Astrocyte (in vitro differentiated cells and primary cell): ENCODE measurements at regions not wholly inside any gene's neighbourhood (a gene's known extent, or its start where the extent isn't known, plus 50 kb on each side); places are given as distances from the start of the nearest gene placed in this dataset.
"Not testable (repeated sequence)": the region's sequence is repeated elsewhere in the genome, so short reads cannot be mapped to it uniquely, and the experiment has no call there.

ENCODE experiments used
- CTCF ChIP-seq: IDR thresholded peaks from 2 replicates; pipeline ENCODE4 v1.5.1; 2011; ENCODE audit warnings: low read depth, mild to moderate bottlenecking, inconsistent platforms, low read length, moderate library complexity; ENCODE audit not compliant: insufficient read depth
- EZH2 ChIP-seq: IDR thresholded peaks from 2 replicates; pipeline ENCODE4 v1.6.1; 2012; ENCODE audit warnings: mild to moderate bottlenecking, low read length, inconsistent platforms; ENCODE audit not compliant: insufficient read depth

DNA sequence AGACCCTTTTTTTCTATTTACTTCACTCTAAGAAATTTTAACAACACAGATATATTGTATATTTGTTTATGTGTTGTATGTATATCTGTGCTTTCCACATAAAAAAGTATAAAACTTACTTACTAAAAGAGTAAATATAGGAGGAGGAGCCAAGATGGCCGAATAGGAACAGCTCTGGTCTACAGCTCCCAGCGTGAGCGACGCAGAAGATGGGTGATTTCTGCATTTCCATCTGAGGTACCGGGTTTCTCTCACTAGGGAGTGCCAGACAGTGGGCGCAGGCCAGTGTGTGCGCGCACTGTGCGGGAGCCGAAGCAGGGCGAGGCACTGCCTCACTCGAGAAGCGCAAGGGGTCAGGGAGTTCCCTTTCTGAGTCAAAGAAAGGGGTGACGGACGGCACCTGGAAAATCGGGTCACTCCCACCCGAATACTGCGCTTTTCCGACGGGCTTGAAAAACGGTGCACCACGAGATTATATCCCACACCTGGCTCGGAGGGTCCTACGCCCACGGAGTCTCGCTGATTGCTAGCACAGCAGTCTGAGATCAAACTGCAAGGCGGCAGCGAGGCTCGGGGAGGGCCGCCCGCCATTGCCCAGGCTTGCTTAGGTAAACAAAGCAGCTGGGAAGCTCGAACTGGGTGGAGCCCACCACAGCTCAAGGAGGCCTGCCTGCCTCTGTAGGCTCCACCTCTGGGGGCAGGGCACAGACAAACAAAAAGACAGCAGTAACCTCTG, 156.5 kb downstream of the EXOC5 start:
- not testable (repeated sequence) for TF ChIP-seq CTCF, EZH2
